ENCODE measurements at regions not wholly inside any gene's neighbourhood (a gene's known extent, or its start where the extent isn't known, plus 50 kb on each side); places are given as distances from the start of the nearest gene placed in this dataset.
A peak's percentile ranks its signal among the peaks of the same experiment; 100 is the strongest.
"Not testable (repeated sequence)": the region's sequence is repeated elsewhere in the genome, so short reads cannot be mapped to it uniquely, and the experiment has no call there.

GRCh38 chr1:146375108-146375507 lies 146.3 kb upstream of the NOTCH2NLA start:
- DNase-seq (ENCODE audit: low read depth in 2 of 2, low spot score in 1 of 2), result not testable (repeated sequence)

- peak in 1 of 2 donors; percentile 31 for DNase-seq (ENCODE audit: low read depth in 2 of 2, low spot score in 1 of 2)
Observed at GRCh38 chr1:146369940-146370339, 141.1 kb upstream of the NOTCH2NLA start.

GRCh38 chr1:146355373-146355772 lies 126.6 kb upstream of the NOTCH2NLA start:
- DNase-seq (ENCODE audit: low read depth in 2 of 2, low spot score in 1 of 2), result not testable (repeated sequence)

DNA sequence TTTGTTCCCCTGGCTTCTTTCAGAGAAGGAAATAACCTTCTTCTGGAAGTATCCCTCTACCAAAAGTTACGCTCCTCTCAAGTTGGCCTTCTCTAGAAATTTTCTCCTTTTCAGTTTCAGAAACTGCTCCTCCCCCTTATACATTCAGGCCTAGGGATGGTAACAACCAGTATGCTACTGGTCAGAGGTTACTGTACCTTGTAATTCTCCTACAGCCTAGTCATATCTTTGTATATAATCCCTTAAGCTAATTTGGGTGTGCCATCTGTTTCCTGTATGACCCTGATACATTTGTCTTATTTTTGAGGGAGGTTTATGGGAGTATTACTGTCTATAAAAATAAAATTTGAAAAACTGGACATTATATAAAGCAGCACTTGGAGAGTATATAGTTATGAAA lies 98.0 kb upstream of the NOTCH2NLA start:
- not testable (repeated sequence) for DNase-seq (ENCODE audit: low read depth in 2 of 2, low spot score in 1 of 2)

DNA sequence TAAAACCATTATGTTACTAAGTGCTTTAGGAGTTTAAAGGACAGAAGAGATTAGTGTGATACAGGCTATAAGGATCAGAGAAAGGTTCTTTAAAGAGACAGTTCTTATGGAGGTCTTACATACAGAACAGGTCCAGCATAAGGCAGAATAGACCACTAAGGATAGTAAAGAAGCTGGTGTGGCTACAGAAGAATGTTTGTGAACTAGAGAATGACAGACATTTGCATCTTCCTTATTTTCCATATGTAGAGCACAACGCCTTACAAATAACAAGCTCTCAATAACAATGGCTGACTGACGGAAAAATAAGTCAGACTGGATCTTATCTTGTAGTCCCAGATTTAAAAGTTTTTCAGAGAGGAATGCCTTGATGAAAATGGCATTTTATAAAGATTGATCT lies 95.6 kb upstream of the NOTCH2NLA start:
- DNase-seq (ENCODE audit: low read depth in 2 of 2, low spot score in 1 of 2), result not testable (repeated sequence)

- DNase-seq (ENCODE audit: low read depth in 2 of 2, low spot score in 1 of 2), result not testable (repeated sequence)
Observed at GRCh38 chr1:146323302-146323701, 94.5 kb upstream of the NOTCH2NLA start.

GRCh38 chr1:146322893-146323292 lies 94.1 kb upstream of the NOTCH2NLA start:
- DNase-seq (ENCODE audit: low read depth in 2 of 2, low spot score in 1 of 2), result not testable (repeated sequence)

DNA sequence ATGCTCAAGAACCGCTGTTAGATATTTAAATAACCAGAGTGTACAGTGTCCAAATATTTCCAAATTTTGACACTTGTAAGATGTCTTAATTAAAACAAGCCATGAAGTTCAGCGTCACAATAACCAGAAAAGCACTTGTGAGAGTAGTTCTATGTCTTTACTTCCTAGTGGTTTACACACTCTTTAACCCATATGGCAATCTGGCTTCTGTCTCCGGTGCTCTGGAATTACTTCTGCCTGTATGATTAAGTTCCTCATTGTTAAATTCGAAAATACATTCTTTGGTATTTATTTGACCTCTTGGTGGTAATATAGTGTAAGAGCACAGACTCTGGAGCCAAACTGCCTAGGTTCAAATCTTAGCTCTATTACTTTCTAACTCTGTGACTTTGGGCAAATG lies 89.9 kb upstream of the NOTCH2NLA start:
- not testable (repeated sequence) for DNase-seq (ENCODE audit: low read depth in 2 of 2, low spot score in 1 of 2)

DNA sequence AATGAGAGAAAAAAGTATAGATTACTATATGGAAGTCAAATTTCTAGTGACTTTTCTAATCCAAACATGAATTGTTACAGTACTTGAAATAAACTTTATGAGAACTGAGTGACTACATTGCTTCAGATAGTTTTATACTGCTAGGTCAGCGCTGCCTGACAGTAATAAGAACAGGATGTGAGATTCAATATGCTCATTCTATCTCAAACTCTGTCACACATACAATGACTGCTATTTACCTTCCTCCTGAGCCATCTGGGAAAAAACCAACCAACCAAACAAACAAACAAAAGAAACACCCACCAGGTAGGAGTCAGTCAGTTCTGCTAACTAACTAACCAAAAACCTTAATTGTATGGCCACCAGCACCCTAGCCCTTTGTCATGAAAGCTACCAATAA lies 89.0 kb upstream of the NOTCH2NLA start:
- DNase-seq (ENCODE audit: low read depth in 2 of 2, low spot score in 1 of 2), result not testable (repeated sequence)

DNA sequence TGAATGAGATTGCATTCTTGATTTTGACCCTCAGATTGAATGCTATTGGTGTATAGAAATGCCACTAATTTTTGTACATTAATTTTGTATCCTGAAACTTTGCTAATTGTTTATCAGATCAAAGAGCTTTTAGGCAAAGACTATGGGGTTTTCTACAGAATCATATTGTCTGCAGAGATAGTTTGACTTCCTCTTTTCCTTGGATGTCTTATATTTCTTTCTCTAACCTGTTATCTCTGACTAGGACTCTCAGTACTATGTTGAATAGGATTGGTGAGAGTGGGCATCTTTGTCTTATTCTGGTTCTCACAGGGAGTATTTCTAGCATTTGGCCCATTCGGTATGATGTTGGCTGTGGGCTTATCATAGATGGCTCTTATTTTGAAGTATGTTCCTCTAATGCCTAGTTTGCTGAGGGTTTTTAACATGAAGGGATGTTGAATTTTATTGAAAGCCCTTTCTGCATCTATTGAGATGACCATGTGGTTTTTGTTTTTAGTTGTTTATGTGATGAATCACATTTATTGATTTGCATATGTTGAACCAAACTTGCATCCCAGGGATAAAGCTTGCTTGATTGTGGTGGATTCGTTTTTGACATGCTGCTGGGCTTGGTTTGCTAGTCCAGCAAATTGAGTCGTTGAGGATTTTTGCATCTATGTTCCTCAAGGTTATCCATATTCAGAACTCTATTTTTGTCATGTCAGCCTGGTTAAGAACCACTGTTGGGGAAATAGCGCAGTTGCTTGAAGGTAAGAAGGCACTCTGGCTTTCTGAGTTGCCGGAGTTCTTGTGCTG lies 85.8 kb upstream of the NOTCH2NLA start:
- not testable (repeated sequence) for DNase-seq (ENCODE audit: low read depth in 2 of 2, low spot score in 1 of 2)

- not testable (repeated sequence) for DNase-seq (ENCODE audit: low read depth in 2 of 2, low spot score in 1 of 2)
Observed at GRCh38 chr1:146310579-146310978, 81.8 kb upstream of the NOTCH2NLA start.

DNA sequence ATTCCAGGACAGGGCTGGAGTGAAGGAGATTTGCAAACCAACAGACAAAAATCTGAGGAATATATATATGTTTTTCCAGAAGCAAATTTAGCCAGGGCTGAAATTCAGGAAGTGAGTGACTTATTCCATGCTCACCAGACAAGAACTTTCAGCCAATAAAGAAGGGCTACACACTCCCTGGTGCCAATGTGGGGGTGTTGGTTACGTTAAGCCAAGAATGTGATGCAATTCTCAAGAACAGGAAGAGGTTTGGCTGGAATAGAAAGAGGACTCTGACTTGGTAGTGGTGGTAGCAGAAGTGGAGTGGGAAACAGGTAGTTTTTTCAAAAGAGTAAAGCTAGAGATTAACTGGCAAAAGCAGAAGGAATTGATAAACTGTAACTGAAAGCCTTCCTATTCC lies 80.6 kb upstream of the NOTCH2NLA start:
- not testable (repeated sequence) for DNase-seq (ENCODE audit: low read depth in 2 of 2, low spot score in 1 of 2)

- not testable (repeated sequence) for DNase-seq (ENCODE audit: low read depth in 2 of 2, low spot score in 1 of 2)
Observed at GRCh38 chr1:146308892-146309291, 80.1 kb upstream of the NOTCH2NLA start.

- DNase-seq (ENCODE audit: low read depth in 2 of 2, low spot score in 1 of 2), result not testable (repeated sequence)
Observed at GRCh38 chr1:146308152-146308551, 79.3 kb upstream of the NOTCH2NLA start.

- not testable (repeated sequence) for DNase-seq (ENCODE audit: low read depth in 2 of 2, low spot score in 1 of 2)
Observed at GRCh38 chr1:146307632-146308031, 78.8 kb upstream of the NOTCH2NLA start.

- not testable (repeated sequence) for DNase-seq (ENCODE audit: low read depth in 2 of 2, low spot score in 1 of 2)
Observed at GRCh38 chr1:146306651-146307050, 77.8 kb upstream of the NOTCH2NLA start.

GRCh38 chr1:146305442-146305841 lies 76.6 kb upstream of the NOTCH2NLA start:
- DNase-seq (ENCODE audit: low read depth in 2 of 2, low spot score in 1 of 2), result not testable (repeated sequence)

DNA sequence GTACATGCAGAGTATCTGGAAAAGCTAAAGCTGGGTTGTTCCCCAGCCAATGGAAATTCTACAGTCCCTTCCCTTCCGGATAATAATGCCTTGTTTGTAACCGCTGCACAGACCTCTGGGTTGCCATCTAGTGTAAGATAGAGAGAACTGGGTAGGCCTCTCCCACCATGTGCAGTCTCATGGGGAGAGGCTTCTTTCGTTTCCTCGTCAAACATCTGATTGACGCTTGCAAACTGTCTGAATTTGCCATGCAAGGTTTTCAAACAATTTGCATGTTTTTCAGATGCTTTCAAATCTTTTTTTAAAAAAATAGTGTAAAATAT lies 69.7 kb upstream of the NOTCH2NLA start:
- DNase-seq (ENCODE audit: low read depth in 2 of 2, low spot score in 1 of 2), result not testable (repeated sequence)

DNA sequence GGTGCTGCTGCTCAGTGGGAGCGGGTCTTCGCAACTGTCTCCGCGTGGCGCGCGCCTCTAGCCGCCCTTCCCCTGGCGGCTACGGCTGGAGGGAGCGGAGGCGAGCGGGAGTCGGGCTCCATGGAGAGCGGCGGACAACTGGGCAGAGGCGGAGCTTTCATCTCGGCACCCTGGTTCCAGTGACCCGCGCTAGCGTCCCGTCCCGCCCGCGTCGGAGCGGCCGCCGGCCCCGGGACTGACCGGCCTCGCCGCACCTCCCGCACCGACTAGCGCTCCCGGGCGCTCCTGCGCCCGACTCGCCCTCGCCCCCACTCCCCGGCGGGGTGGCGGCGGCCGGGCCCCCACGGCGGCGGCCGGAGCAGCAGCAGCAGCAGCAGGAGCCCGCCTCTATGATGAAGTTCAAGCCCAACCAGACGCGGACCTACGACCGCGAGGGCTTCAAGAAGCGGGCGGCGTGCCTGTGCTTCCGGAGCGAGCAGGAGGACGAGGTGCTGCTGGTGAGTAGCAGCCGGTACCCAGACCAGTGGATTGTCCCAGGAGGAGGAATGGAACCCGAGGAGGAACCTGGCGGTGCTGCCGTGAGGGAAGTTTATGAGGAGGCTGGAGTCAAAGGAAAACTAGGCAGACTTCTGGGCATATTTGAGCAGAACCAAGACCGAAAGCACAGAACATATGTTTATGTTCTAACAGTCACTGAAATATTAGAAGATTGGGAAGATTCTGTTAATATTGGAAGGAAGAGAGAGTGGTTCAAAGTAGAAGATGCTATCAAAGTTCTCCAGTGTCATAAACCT lies 69.2 kb upstream of the NOTCH2NLA start:
- not testable (repeated sequence) for DNase-seq (ENCODE audit: low read depth in 2 of 2, low spot score in 1 of 2)

DNA sequence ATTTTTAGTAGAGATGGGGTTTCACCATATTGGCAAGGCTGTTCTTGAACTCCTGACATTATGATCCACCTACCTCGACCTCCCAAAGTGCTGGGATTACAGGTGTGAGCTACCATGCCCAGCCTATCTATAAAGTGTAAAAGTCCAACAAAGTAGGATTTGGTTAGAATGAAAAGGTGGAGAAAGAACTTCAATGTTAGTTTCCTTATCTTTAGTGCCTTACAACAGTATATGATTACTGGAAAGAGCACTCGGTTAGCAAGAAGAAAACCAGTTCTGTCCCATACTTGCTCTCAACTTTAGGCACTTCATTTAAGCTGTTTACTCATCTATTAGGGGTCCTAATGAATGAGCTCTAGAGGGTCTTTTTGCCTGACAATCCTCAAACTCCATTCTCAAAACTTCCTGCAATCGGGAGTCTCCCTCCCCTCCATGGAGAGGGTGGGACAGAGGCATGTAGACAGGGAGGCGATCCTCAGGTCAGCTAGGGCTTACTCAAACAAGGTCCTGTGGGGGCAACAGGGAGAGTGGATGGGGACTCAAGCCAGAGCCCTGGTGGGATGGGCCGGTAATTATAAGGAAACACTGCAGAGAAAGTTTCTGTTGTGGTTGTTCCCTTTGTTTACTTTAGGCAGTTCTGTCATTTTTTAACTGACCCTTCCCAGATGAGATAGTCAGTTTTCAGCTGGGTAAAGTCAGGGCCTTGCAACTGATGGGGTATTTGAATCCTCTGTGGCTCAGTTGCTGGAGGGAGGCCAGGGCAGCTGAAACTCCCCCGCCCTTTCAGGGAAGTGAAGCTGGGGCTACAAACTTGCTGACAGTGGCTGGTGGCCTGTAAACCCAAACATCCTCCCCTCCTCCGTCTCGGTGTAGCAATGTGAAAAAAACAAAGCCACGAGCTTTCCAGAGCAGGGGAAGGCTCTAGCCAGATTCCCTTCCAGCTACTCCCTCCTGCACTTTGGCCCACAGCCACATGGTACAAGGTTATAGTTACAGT lies 64.4 kb upstream of the NOTCH2NLA start:
- not testable (repeated sequence) for DNase-seq (ENCODE audit: low read depth in 2 of 2, low spot score in 1 of 2)

- not testable (repeated sequence) for DNase-seq (ENCODE audit: low read depth in 2 of 2, low spot score in 1 of 2)
Observed at GRCh38 chr1:146292424-146292823, 63.6 kb upstream of the NOTCH2NLA start.
